ENCODE measurements at regions not wholly inside any gene's neighbourhood (a gene's known extent, or its start where the extent isn't known, plus 50 kb on each side); places are given as distances from the start of the nearest gene placed in this dataset.

- TF ChIP-seq CTCF (IDR thresholded peaks at IDR 0.05) (no peak), POLR2A (IDR thresholded peaks at IDR 0.05) (no peak)
Measured at GRCh38 chr2:64210816-64211215, 66.6 kb upstream of the PELI1 start.
